DND-41 (cell line): ENCODE measurements at regions not wholly inside any gene's neighbourhood (a gene's known extent, or its start where the extent isn't known, plus 50 kb on each side); places are given as distances from the start of the nearest gene placed in this dataset.
"Not testable (repeated sequence)": the region's sequence is repeated elsewhere in the genome, so short reads cannot be mapped to it uniquely, and the experiment has no call there.

ENCODE experiments used
- CTCF ChIP-seq: IDR thresholded peaks from 2 replicates; pipeline ENCODE4 v1.5.1; 2012; ENCODE audit warnings: borderline replicate concordance, low read length, moderate library complexity, mild to moderate bottlenecking; ENCODE audit not compliant: poor library complexity, severe bottlenecking; ENCODE audit errors: extremely low read depth
- EZH2 ChIP-seq: IDR thresholded peaks from 3 replicates; pipeline ENCODE4 v1.6.1; 2012; ENCODE audit warnings: borderline replicate concordance, low read depth, mild to moderate bottlenecking, moderate library complexity, low read length, inconsistent platforms; ENCODE audit not compliant: severe bottlenecking

GRCh38 chr4:162851241-162851758 lies 315.4 kb downstream of the NAF1 start:
- TF ChIP-seq CTCF, EZH2: not testable (repeated sequence)
